GM12878 (cell line): ENCODE measurements at regions not wholly inside any gene's neighbourhood (a gene's known extent, or its start where the extent isn't known, plus 50 kb on each side); places are given as distances from the start of the nearest gene placed in this dataset.

ENCODE experiments used
- ATAC-seq: fragments of 200-7000 bp; cut with Tn5 transposase; 3 replicates; pipeline ENCODE4 v1.9.1; 2020; ENCODE audit warnings: mild to moderate bottlenecking, moderate library complexity
- BruUV-seq: library from RNA; stranded (reverse); fragments of 400-500 nt; replicated peaks from 2 replicates; lab custom pipeline; 2021; lab: Mats Ljungman, UMichigan
- CTCF ChIA-PET: fragments of 300-600 bp; sonication (Branson Sonifier 250); formaldehyde crosslinking; extraction: SDS; loops from one replicate; lab custom pipeline; 2021; ENCODE audit warnings: inconsistent platforms; lab: Yijun Ruan, JAX
- POLR2A ChIA-PET: fragments of 350-600 bp; formaldehyde crosslinking; extraction: SDS; loops from one replicate; lab custom pipeline; 2021; ENCODE audit warnings: inconsistent platforms; lab: Charles Lee
- RAD21 ChIA-PET: fragments of 300-600 bp; sonication (Branson Sonifier 250); formaldehyde crosslinking; loops from one replicate; lab custom pipeline; 2023; ENCODE audit warnings: antibody characterized with exemption; ENCODE audit not compliant: unreplicated experiment; lab: Charles Lee
- SMC1A ChIA-PET: fragments of 300-600 bp; sonication (Branson Sonifier 250); formaldehyde crosslinking; loops from one replicate; lab custom pipeline; 2023; ENCODE audit not compliant: unreplicated experiment, uncharacterized antibody; lab: Charles Lee
- DNase-seq: peaks from one replicate; pipeline ENCODE4 v3.0.0-alpha.2; 2011; ENCODE audit warnings: low read depth, low spot score
- FAIRE-seq: peaks from 3 replicates; lab custom pipeline; 2011; peaks lifted over from hg19 to GRCh38; lab: Jason Lieb, UNC
- H2AFZ ChIP-seq: 2 replicates; pipeline ENCODE4 v1.6.0; 2011; ENCODE audit warnings: low read depth, low read length, control low read depth; ENCODE audit not compliant: control insufficient read depth
- H3K27ac ChIP-seq: 2 replicates; pipeline ENCODE4 v1.5.1; 2011; ENCODE audit warnings: control low read depth; ENCODE audit not compliant: control insufficient read depth, insufficient read depth
- H3K27me3 ChIP-seq, 2 experiments: replicated peaks in 1 of 2; 2 replicates each; pipeline versions ENCODE4 v1.6.0 to v1.6.1; 2011; ENCODE audit warnings: low read length in 1 of 2; ENCODE audit not compliant: control insufficient read depth in 2 of 2, insufficient read depth in 2 of 2
- H3K36me3 ChIP-seq, 2 experiments: 2 replicates each; pipeline ENCODE4 v1.5.1; 2011; ENCODE audit warnings: low read length in 1 of 2; ENCODE audit not compliant: control insufficient read depth in 2 of 2, insufficient read depth in 2 of 2
- H3K4me1 ChIP-seq: 2 replicates; pipeline ENCODE4 v1.6.1; 2011; ENCODE audit warnings: mild to moderate bottlenecking, low read length, moderate library complexity, mixed read lengths; ENCODE audit not compliant: control insufficient read depth, insufficient read depth
- H3K4me2 ChIP-seq: 2 replicates; pipeline ENCODE4 v1.6.0; 2011; ENCODE audit warnings: control low read depth; ENCODE audit not compliant: control insufficient read depth, insufficient read depth
- H3K4me3 ChIP-seq: fragments of 200-600 bp; sonication (generic); 2 replicates; pipeline ENCODE4 v1.5.1; 2016
- H3K79me2 ChIP-seq: 2 replicates; pipeline ENCODE4 v1.6.0; 2011; ENCODE audit warnings: low read length; ENCODE audit not compliant: control insufficient read depth, insufficient read depth
- H3K9ac ChIP-seq: 2 replicates; pipeline ENCODE4 v1.8.0; 2011; ENCODE audit warnings: low read length, control low read depth, mixed read lengths; ENCODE audit not compliant: control insufficient read depth, insufficient read depth
- H3K9me3 ChIP-seq: replicated peaks from 3 replicates; pipeline ENCODE4 v1.5.1; 2011; ENCODE audit warnings: mild to moderate bottlenecking, low read length; ENCODE audit not compliant: control insufficient read depth, insufficient read depth
- H4K20me1 ChIP-seq: 2 replicates; pipeline ENCODE4 v1.6.0; 2011; ENCODE audit not compliant: control insufficient read depth, insufficient read depth
- CBFB ChIP-seq: IDR thresholded peaks from 2 replicates; pipeline ENCODE4 v1.6.1; 2016; ENCODE audit warnings: antibody characterized with exemption, low read depth
- CHD1 ChIP-seq: IDR thresholded peaks from 2 replicates; pipeline ENCODE4 v1.6.1; 2012; ENCODE audit warnings: low read depth, low read length, improper control_type of control experiment
- CREM ChIP-seq: IDR thresholded peaks from 2 replicates; pipeline ENCODE4 v1.6.1; 2014; ENCODE audit warnings: antibody characterized with exemption, low read depth
- EED ChIP-seq: sonication (generic); IDR thresholded peaks from 2 replicates; pipeline ENCODE4 v1.6.1; 2016; ENCODE audit warnings: antibody characterized with exemption, low read depth
- EGR1 ChIP-seq, 2 experiments: IDR thresholded peaks; 1 replicate in 1 of 2; 2 replicates in 1 of 2; pipeline ENCODE4 v1.6.1; 2011 to 2012; ENCODE audit warnings: low read depth in 2 of 2, low read length in 2 of 2, borderline replicate concordance in 1 of 2, mild to moderate bottlenecking in 1 of 2, moderate library complexity in 1 of 2
- ESRRA ChIP-seq: IDR thresholded peaks from 2 replicates; pipeline ENCODE4 v1.6.1; 2012; ENCODE audit warnings: mild to moderate bottlenecking, low read length, improper control_type of control experiment
- HDAC2 ChIP-seq: fragments of 200-600 bp; sonication (generic); IDR thresholded peaks from 2 replicates; pipeline ENCODE4 v1.6.1; 2017
- MTA3 ChIP-seq: IDR thresholded peaks from 2 replicates; pipeline ENCODE4 v1.6.1; 2012; ENCODE audit warnings: low read length, inconsistent platforms, borderline replicate concordance
- PAX5 ChIP-seq: IDR thresholded peaks from 2 replicates; pipeline ENCODE4 v1.6.1; 2011; ENCODE audit warnings: low read depth, low read length, borderline replicate concordance
- POLR2A ChIP-seq: IDR thresholded peaks from 2 replicates; pipeline ENCODE4 v1.6.1; 2011; ENCODE audit warnings: low read depth, mild to moderate bottlenecking, low read length
- POU2F2 ChIP-seq: IDR thresholded peaks from 3 replicates; pipeline ENCODE4 v1.6.1; 2011; ENCODE audit warnings: low read depth, mild to moderate bottlenecking, low read length, borderline replicate concordance
- RAD21 ChIP-seq: IDR thresholded peaks from 2 replicates; pipeline ENCODE4 v1.6.1; 2011; ENCODE audit warnings: mild to moderate bottlenecking, low read depth, low read length, moderate library complexity; ENCODE audit not compliant: insufficient read depth
- SIX5 ChIP-seq: IDR thresholded peaks from 2 replicates; pipeline ENCODE4 v1.6.1; 2011; ENCODE audit warnings: mild to moderate bottlenecking, low read depth, low read length, moderate library complexity; ENCODE audit not compliant: severe bottlenecking
- SP1 ChIP-seq: IDR thresholded peaks from one replicate; pipeline ENCODE4 v1.6.1; 2011; ENCODE audit warnings: low read depth, low read length
- TAF1 ChIP-seq: IDR thresholded peaks from 2 replicates; pipeline ENCODE4 v1.6.1; 2011; ENCODE audit warnings: mild to moderate bottlenecking, low read depth, low read length, borderline replicate concordance
- whole genome bisulfite sequencing: methylation state at CpG from one replicate; pipeline ENCODE4 v1.1.6; 2016; ENCODE audit warnings: low lambda C conversion rate; ENCODE audit not compliant: insufficient replicate concordance, insufficient coverage; ENCODE audit errors: missing lambda C conversion rate; 5-methylcytosine and 5-hydroxymethylcytosine counted together
- in situ Hi-C: fragments of 300-500 bp; cut with MboI; formaldehyde crosslinking; loops from 9 replicates; pipeline ENCODE4 v1.14.3; 2018; ENCODE audit warnings: mixed read lengths
- intact Hi-C: fragments of 100-400 bp; cut with micrococcal nuclease; formaldehyde crosslinking; loops from one replicate; pipeline ENCODE4 v1.14.2; 2022; ENCODE audit not compliant: unreplicated experiment
- TF ChIP-seq, protein P1 (sequence below): fragments of 450-650 bp; IDR thresholded peaks from 2 replicates; pipeline ENCODE4 v1.6.1; 2017; ENCODE audit warnings: mild to moderate bottlenecking

DNA sequence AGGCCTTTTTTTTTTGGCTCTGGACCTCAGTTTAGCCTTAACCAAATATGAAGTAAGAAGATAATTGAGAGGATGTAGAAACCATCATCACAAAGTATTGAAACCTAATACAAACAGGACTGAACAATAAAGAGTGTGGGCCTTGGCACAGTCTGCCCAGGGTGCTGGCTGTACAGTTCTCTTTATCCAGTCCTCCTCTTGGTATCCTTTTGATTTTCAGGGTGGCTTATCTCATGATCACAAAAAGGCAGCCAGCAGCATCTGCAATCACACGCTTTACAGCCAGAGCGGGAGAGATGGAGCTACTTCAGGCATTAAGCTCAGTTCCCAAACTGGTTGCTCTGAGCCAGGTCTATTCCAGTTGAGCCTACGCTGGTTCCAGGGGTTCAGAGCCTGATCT lies 239.7 kb downstream of the RPLP1 start:
- no peak overlapping the region for H3K27ac ChIP-seq
- H3K36me3 ChIP-seq: no peaks in the 10 kb centered on the region
- no TSS peak for BruUV-seq
- WGBS: 51% methylated on average over 3 of the region's 3 CpGs
- peaks cover 23% of the 10 kb centered on the region; the same call in 2 of the 3 replicates for H3K9me3 ChIP-seq
- H3K79me2 ChIP-seq: no peaks in the 10 kb centered on the region
- no peak for FAIRE-seq
- ATAC-seq: no peak
- ChIA-PET RAD21 (no interaction called here), CTCF (no interaction called here), SMC1A (interaction anchor here (0.9 kb wide), 1 partner anchor 62 kb away, joined by 3 read pairs; no protein-coding TSS in a partner anchor)
- in situ Hi-C loops: no loop called here
- no peaks in the 10 kb centered on the region for H4K20me1 ChIP-seq
- H3K4me2 ChIP-seq: no peak overlapping the region
- H2AFZ ChIP-seq: no peak overlapping the region
- intact Hi-C loops: no loop called here
- no peak overlapping the region for H3K9ac ChIP-seq
- H3K27me3 ChIP-seq: peaks cover 0 to 1% of the 10 kb centered on the region in 2 experiments; a peak in 2 of 4 replicates
- H3K4me1 ChIP-seq: no peaks in the 10 kb centered on the region
- TF ChIP-seq SP1 (no peak), POU2F2 (no peak), EGR1 (IDR thresholded peaks at IDR 0.05; ENCODE audit: borderline replicate concordance in 1 of 2, low read depth in 2 of 2, low read length in 2 of 2) (no peak), ESRRA (no peak), PAX5 (no peak), CHD1 (no peak), RAD21 (no peak), MTA3 (no peak), POLR2A (no peak), TAF1 (no peak), EED (no peak), CREM (no peak), CBFB (no peak), HDAC2 (no peak), SIX5 (no peak)
- TF ChIP-seq, protein P1, sequence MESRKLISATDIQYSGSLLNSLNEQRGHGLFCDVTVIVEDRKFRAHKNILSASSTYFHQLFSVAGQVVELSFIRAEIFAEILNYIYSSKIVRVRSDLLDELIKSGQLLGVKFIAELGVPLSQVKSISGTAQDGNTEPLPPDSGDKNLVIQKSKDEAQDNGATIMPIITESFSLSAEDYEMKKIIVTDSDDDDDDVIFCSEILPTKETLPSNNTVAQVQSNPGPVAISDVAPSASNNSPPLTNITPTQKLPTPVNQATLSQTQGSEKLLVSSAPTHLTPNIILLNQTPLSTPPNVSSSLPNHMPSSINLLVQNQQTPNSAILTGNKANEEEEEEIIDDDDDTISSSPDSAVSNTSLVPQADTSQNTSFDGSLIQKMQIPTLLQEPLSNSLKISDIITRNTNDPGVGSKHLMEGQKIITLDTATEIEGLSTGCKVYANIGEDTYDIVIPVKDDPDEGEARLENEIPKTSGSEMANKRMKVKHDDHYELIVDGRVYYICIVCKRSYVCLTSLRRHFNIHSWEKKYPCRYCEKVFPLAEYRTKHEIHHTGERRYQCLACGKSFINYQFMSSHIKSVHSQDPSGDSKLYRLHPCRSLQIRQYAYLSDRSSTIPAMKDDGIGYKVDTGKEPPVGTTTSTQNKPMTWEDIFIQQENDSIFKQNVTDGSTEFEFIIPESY: no peak
- TF ChIP-seq, all 136 proteins: peak for 0
- POLR2A ChIA-PET: no interaction called here
- DNase-seq: no peak
- H3K4me3 ChIP-seq: no peak overlapping the region
